Endothelial cell of umbilical vein (primary cell): ENCODE measurements at regions not wholly inside any gene's neighbourhood (a gene's known extent, or its start where the extent isn't known, plus 50 kb on each side); places are given as distances from the start of the nearest gene placed in this dataset.

Source experiments
- BruUV-seq: library from RNA; stranded (reverse); fragments of 400-500 nt; replicated peaks from 2 replicates; lab custom pipeline; 2021; lab: Mats Ljungman, UMichigan
- CTCF ChIA-PET: fragments of 300-600, 350-600 bp; sonication (Branson Sonifier 250); formaldehyde crosslinking; loops from one replicate; lab custom pipeline; 2021; ENCODE audit warnings: antibody characterized with exemption, inconsistent platforms; lab: Charles Lee
- POLR2A ChIA-PET: fragments of 300-600, 350-600 bp; sonication (Branson Sonifier 250); formaldehyde crosslinking; loops from one replicate; lab custom pipeline; 2021; ENCODE audit warnings: antibody characterized with exemption, inconsistent platforms; lab: Charles Lee
- DNase-seq: peaks from one replicate; pipeline ENCODE4 v3.0.0-alpha.2; 2011; ENCODE audit warnings: low read depth, low spot score
- FAIRE-seq: peaks from 2 replicates; lab custom pipeline; 2011; peaks lifted over from hg19 to GRCh38; lab: Jason Lieb, UNC
- H2AFZ ChIP-seq: 2 replicates; pipeline ENCODE4 v1.6.0; 2012; ENCODE audit warnings: low read depth, low read length, control low read depth, inconsistent platforms
- H3K27ac ChIP-seq: 2 replicates; pipeline ENCODE4 v1.5.1; 2011; ENCODE audit warnings: low read depth, mild to moderate bottlenecking, control low read depth, low read length, moderate library complexity; ENCODE audit not compliant: insufficient read depth
- H3K27me3 ChIP-seq, 2 experiments: 2 replicates each; pipeline versions ENCODE4 v1.6.0 to v1.6.1; 2011; ENCODE audit warnings: low read length in 2 of 2, mixed read lengths in 1 of 2; ENCODE audit not compliant: control insufficient read depth in 2 of 2, insufficient read depth in 2 of 2
- H3K36me3 ChIP-seq, 2 experiments: 2 replicates in 1 of 2; 3 replicates in 1 of 2; pipeline ENCODE4 v1.5.1; 2011; ENCODE audit warnings: low read length in 2 of 2, mild to moderate bottlenecking in 1 of 2, moderate library complexity in 1 of 2; ENCODE audit not compliant: control insufficient read depth in 2 of 2, insufficient read depth in 2 of 2; ENCODE audit errors: extremely low read depth in 1 of 2
- H3K4me1 ChIP-seq: 3 replicates; pipeline ENCODE4 v1.5.1; 2011; ENCODE audit warnings: mild to moderate bottlenecking, low read length; ENCODE audit not compliant: control insufficient read depth, insufficient read depth; ENCODE audit errors: extremely low read depth
- H3K4me2 ChIP-seq: 2 replicates; pipeline ENCODE4 v1.6.1; 2011; ENCODE audit warnings: low read length, control low read depth, mixed read lengths; ENCODE audit not compliant: insufficient read depth
- H3K4me3 ChIP-seq, 3 experiments: fragments of 200-600 bp in 1 of 3; sonication (generic), shearing (Covaris generic) in 1 of 3; replicated peaks in 1 of 3; 2 replicates each; pipeline ENCODE4 v1.5.1; 2011 to 2016; ENCODE audit warnings: control low read depth in 3 of 3, low read length in 3 of 3, mild to moderate bottlenecking in 2 of 3, inconsistent platforms in 1 of 3, low read depth in 1 of 3, moderate library complexity in 1 of 3; ENCODE audit not compliant: insufficient read depth in 1 of 3
- H3K79me2 ChIP-seq: 2 replicates; pipeline ENCODE4 v1.6.0; 2012; ENCODE audit warnings: low read length, inconsistent platforms; ENCODE audit not compliant: control insufficient read depth, insufficient read depth
- H3K9ac ChIP-seq: replicated peaks from 2 replicates; pipeline ENCODE3; 2011; ENCODE audit warnings: low read length, control low read depth; ENCODE audit not compliant: insufficient read depth; ENCODE audit errors: extremely low read depth
- H3K9me1 ChIP-seq: replicated peaks from 3 replicates; pipeline ENCODE4 v1.6.0; 2011; ENCODE audit warnings: mild to moderate bottlenecking, low read length; ENCODE audit not compliant: control insufficient read depth, insufficient read depth; ENCODE audit errors: extremely low read depth
- H3K9me3 ChIP-seq: replicated peaks from 2 replicates; pipeline ENCODE4 v1.5.1; 2012; ENCODE audit warnings: low read length, inconsistent platforms; ENCODE audit not compliant: control insufficient read depth, insufficient read depth
- H4K20me1 ChIP-seq: replicated peaks from 2 replicates; pipeline ENCODE3; 2011; ENCODE audit warnings: mild to moderate bottlenecking, low read length; ENCODE audit not compliant: control insufficient read depth, insufficient read depth; ENCODE audit errors: extremely low read depth
- CTCF ChIP-seq, 2 donors: IDR thresholded peaks; 1 replicate in 1 of 2; 2 replicates in 1 of 2; pipeline ENCODE4 v1.5.1; 2011; ENCODE audit warnings: low read length in 2 of 2, mild to moderate bottlenecking in 2 of 2, moderate library complexity in 2 of 2, control low read depth in 1 of 2, inconsistent platforms in 1 of 2, low read depth in 1 of 2; ENCODE audit not compliant: insufficient read depth in 1 of 2; ENCODE audit errors: extremely low read depth in 1 of 2
- EZH2 ChIP-seq: IDR thresholded peaks from 2 replicates; pipeline ENCODE4 v1.6.1; 2012; ENCODE audit warnings: borderline replicate concordance, low read depth, mild to moderate bottlenecking, moderate library complexity, low read length, inconsistent platforms; ENCODE audit not compliant: severe bottlenecking
- FOS ChIP-seq: IDR thresholded peaks from 2 replicates; pipeline ENCODE4 v1.6.1; 2011; ENCODE audit warnings: mild to moderate bottlenecking, low read length, moderate library complexity, borderline replicate concordance; ENCODE audit not compliant: insufficient read depth
- GATA2 ChIP-seq: IDR thresholded peaks from 2 replicates; pipeline ENCODE4 v1.7.0; 2011; ENCODE audit warnings: low read depth, mild to moderate bottlenecking, moderate library complexity, mixed read lengths, low read length; ENCODE audit not compliant: insufficient read length, insufficient read depth
- JUN ChIP-seq: IDR thresholded peaks from 2 replicates; pipeline ENCODE4 v1.6.1; 2011; ENCODE audit warnings: borderline replicate concordance, low read depth; ENCODE audit not compliant: insufficient read length, insufficient read depth
- MAX ChIP-seq: IDR thresholded peaks from 2 replicates; pipeline ENCODE4 v1.6.1; 2011; ENCODE audit not compliant: insufficient read depth, insufficient read length
- MYC ChIP-seq: IDR thresholded peaks from one replicate; pipeline ENCODE4 v1.6.1; 2011; ENCODE audit warnings: mild to moderate bottlenecking, low read depth, low read length
- POLR2A ChIP-seq: IDR thresholded peaks from 2 replicates; pipeline ENCODE4 v1.6.1; 2012; ENCODE audit warnings: low read depth, mild to moderate bottlenecking, control low read depth, low read length
- POLR2AphosphoS5 ChIP-seq: IDR thresholded peaks from 2 replicates; pipeline ENCODE4 v1.6.1; 2012; ENCODE audit warnings: low read depth, mild to moderate bottlenecking, control low read depth, low read length, moderate library complexity; ENCODE audit not compliant: insufficient read depth
- dilution Hi-C: fragments of 300-500 bp; cut with MboI; formaldehyde crosslinking; loops from one replicate; pipeline ENCODE4 v1.15.0; 2019; ENCODE audit warnings: low sequenced_read_pairs; ENCODE audit not compliant: extremely low pct_ligation_motif_present
- intact Hi-C: fragments of 100-400 bp; cut with micrococcal nuclease; formaldehyde crosslinking; loops from one replicate; pipeline ENCODE4 v1.10.0; 2022

GRCh38 chr5:112563169-112563826, 144.2 kb upstream of the EPB41L4A start:
- dilution Hi-C loops, result no loop called here
- ChIA-PET POLR2A (no interaction called here), CTCF (no interaction called here)
- Histone ChIP-seq H3K9ac (no peak overlapping the region), H3K79me2 (no peaks in the 10 kb centered on the region), H2AFZ (no peak overlapping the region), H3K4me1 (no peaks in the 10 kb centered on the region), H3K4me3 (no peak overlapping the region), H3K9me3 (no peaks in the 10 kb centered on the region), H4K20me1 (no peaks in the 10 kb centered on the region), H3K9me1 (no peaks in the 10 kb centered on the region), H3K27me3 (peaks cover 2 to 3% of the 10 kb centered on the region in 2 experiments), H3K4me2 (no peak overlapping the region), H3K36me3 (no peaks in the 10 kb centered on the region), H3K27ac (no peak overlapping the region)
- DNase-seq (no peak), FAIRE-seq (no peak)
- no TSS peak for BruUV-seq
- TF ChIP-seq POLR2AphosphoS5 (no peak), EZH2 (no peak), POLR2A (no peak), JUN (no peak), MYC (no peak), GATA2 (no peak), MAX (no peak), CTCF (IDR thresholded peaks at IDR 0.05; ENCODE audit: extremely low read depth in 1 of 2, insufficient read depth in 1 of 2, low read depth in 1 of 2, low read length in 2 of 2) (no peak), FOS (no peak)
- intact Hi-C loops, result no loop called here
